ENCODE measurements at regions not wholly inside any gene's neighbourhood (a gene's known extent, or its start where the extent isn't known, plus 50 kb on each side); places are given as distances from the start of the nearest gene placed in this dataset.
A peak's percentile ranks its signal among the peaks of the same experiment; 100 is the strongest.

- Mint-ChIP-seq H3K4me1 (ENCODE audit: low read depth, unreplicated experiment) (peaks cover 10% of the 10 kb centered on the region), H3K27ac (ENCODE audit: unreplicated experiment) (peak overlapping the region; percentile 48), H3K4me3 (ENCODE audit: unreplicated experiment) (no peak overlapping the region), H3K27me3 (ENCODE audit: unreplicated experiment) (no peaks in the 10 kb centered on the region), H3K36me3 (ENCODE audit: unreplicated experiment) (no peaks in the 10 kb centered on the region), H3K9me3 (ENCODE audit: unreplicated experiment) (no peaks in the 10 kb centered on the region)
- DNase-seq = no peak
- TF ChIP-seq CTCF (IDR thresholded peaks at IDR 0.05; ENCODE audit: partially characterized antibody, unreplicated experiment) = no peak
These were observed 558.5 kb downstream of the CPS1 start for GRCh38 chr2:211114826-211115455.

GRCh38 chr2:211117026-211117425 is 560.6 kb downstream of the CPS1 start:
- no peaks in the 10 kb centered on the region for H3K27me3 Mint-ChIP-seq (ENCODE audit: unreplicated experiment)
- H3K4me1 Mint-ChIP-seq (ENCODE audit: low read depth, unreplicated experiment) = peaks cover 10% of the 10 kb centered on the region
- no peak for TF ChIP-seq CTCF (IDR thresholded peaks at IDR 0.05; ENCODE audit: partially characterized antibody, unreplicated experiment)
- no peak for DNase-seq
- no peak overlapping the region for H3K4me3 Mint-ChIP-seq (ENCODE audit: unreplicated experiment)
- no peaks in the 10 kb centered on the region for H3K9me3 Mint-ChIP-seq (ENCODE audit: unreplicated experiment)
- no peak overlapping the region for H3K27ac Mint-ChIP-seq (ENCODE audit: unreplicated experiment)
- H3K36me3 Mint-ChIP-seq (ENCODE audit: unreplicated experiment) = no peaks in the 10 kb centered on the region

GRCh38 chr2:211126256-211126655 is 569.9 kb downstream of the CPS1 start:
- no peak for DNase-seq
- H3K27me3 Mint-ChIP-seq (ENCODE audit: unreplicated experiment) = no peaks in the 10 kb centered on the region
- no peaks in the 10 kb centered on the region for H3K9me3 Mint-ChIP-seq (ENCODE audit: unreplicated experiment)
- H3K36me3 Mint-ChIP-seq (ENCODE audit: unreplicated experiment) = no peaks in the 10 kb centered on the region
- no peak overlapping the region for H3K27ac Mint-ChIP-seq (ENCODE audit: unreplicated experiment)
- H3K4me1 Mint-ChIP-seq (ENCODE audit: low read depth, unreplicated experiment) = no peaks in the 10 kb centered on the region
- no peak for TF ChIP-seq CTCF (IDR thresholded peaks at IDR 0.05; ENCODE audit: partially characterized antibody, unreplicated experiment)
- no peak overlapping the region for H3K4me3 Mint-ChIP-seq (ENCODE audit: unreplicated experiment)

- no peak for TF ChIP-seq CTCF (IDR thresholded peaks at IDR 0.05; ENCODE audit: partially characterized antibody, unreplicated experiment)
- Mint-ChIP-seq H3K9me3 (ENCODE audit: unreplicated experiment) (no peaks in the 10 kb centered on the region), H3K4me3 (ENCODE audit: unreplicated experiment) (no peak overlapping the region), H3K36me3 (ENCODE audit: unreplicated experiment) (no peaks in the 10 kb centered on the region), H3K4me1 (ENCODE audit: low read depth, unreplicated experiment) (no peaks in the 10 kb centered on the region), H3K27ac (ENCODE audit: unreplicated experiment) (no peak overlapping the region), H3K27me3 (ENCODE audit: unreplicated experiment) (no peaks in the 10 kb centered on the region)
- DNase-seq = no peak
These were observed 571.1 kb downstream of the CPS1 start for GRCh38 chr2:211127501-211127900.

GRCh38 chr2:211128287-211128686 is 571.9 kb downstream of the CPS1 start:
- H3K9me3 Mint-ChIP-seq (ENCODE audit: unreplicated experiment) = no peaks in the 10 kb centered on the region
- no peak overlapping the region for H3K27ac Mint-ChIP-seq (ENCODE audit: unreplicated experiment)
- no peak for DNase-seq
- no peak for TF ChIP-seq CTCF (IDR thresholded peaks at IDR 0.05; ENCODE audit: partially characterized antibody, unreplicated experiment)
- no peaks in the 10 kb centered on the region for H3K36me3 Mint-ChIP-seq (ENCODE audit: unreplicated experiment)
- H3K4me1 Mint-ChIP-seq (ENCODE audit: low read depth, unreplicated experiment) = no peaks in the 10 kb centered on the region
- H3K4me3 Mint-ChIP-seq (ENCODE audit: unreplicated experiment) = no peak overlapping the region
- no peaks in the 10 kb centered on the region for H3K27me3 Mint-ChIP-seq (ENCODE audit: unreplicated experiment)

All from glutamatergic neuron (in vitro differentiated cells).